HG03439 (cell line): ENCODE measurements at regions not wholly inside any gene's neighbourhood (a gene's known extent, or its start where the extent isn't known, plus 50 kb on each side); places are given as distances from the start of the nearest gene placed in this dataset.
A peak's percentile ranks its signal among the peaks of the same experiment; 100 is the strongest.
"Not testable (repeated sequence)": the region's sequence is repeated elsewhere in the genome, so short reads cannot be mapped to it uniquely, and the experiment has no call there.

ENCODE experiments used
- ATAC-seq: cut with Tn5 transposase; IDR thresholded peaks from one replicate; pipeline ENCODE4 v1.9.1; 2021; ENCODE audit warnings: mild to moderate bottlenecking, moderate library complexity; ENCODE audit not compliant: unreplicated experiment

DNA sequence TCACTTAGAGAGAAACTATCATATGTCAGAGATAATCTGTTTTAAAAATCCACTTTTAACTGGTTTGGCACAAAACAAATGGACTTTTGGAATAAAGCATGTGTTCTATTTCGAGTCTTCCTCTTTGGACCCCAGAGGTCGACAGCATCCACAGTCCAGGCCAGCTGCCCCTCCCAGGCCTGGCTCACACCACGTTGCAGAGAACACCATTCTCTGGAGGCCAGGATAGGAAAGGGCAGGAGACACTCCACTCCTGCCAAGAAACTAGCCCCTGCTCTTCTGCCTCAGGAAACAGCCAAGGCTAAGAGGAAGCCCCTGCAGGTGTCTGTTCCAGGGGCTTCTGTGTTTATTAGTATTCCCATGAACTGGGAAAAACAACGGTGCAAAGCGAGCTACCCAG is 456.6 kb upstream of the ID2 start:
- ATAC-seq = no peak

DNA sequence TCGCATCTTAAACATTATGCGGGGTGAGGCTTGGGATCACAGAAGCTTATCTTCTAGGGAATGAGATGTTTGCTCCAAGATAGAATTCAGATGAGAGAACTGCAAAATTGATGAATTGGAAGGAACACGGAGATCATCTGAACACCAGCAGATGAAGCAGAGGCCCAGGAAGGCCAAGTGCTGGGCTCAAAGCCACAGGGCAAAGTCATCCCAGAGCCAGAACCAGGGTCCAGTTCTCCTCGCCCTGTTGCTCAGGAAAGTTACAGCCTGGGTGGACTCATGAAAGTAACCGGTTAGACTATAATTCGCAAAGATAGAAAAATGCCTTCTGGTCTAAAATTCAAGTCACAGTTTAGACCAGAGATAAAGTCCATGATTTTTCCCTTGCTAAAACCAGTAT is 456.1 kb upstream of the ID2 start:
- ATAC-seq = no peak

DNA sequence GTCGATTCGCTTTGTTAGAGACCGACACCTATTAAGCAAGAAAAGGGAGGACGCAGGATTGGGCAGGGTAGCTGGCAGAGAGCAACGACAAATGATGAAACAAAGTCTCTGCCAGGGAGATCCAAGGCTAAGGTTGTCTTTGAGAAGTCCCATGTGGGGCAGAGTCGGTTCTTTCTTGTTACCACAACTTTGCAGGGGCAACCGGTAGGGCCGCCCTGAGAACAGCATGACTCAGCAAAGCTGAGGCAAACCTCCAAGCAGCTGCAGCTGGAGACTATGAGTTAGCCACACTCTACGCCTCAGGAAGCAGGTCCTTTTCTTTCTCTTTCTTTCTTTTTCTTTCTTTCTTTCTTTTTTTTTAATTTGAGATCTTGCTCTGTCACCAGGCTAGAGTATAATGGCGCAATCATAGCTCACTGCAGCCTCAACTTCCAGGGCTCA is 452.3 kb upstream of the ID2 start:
- peak; percentile 73 for ATAC-seq

DNA sequence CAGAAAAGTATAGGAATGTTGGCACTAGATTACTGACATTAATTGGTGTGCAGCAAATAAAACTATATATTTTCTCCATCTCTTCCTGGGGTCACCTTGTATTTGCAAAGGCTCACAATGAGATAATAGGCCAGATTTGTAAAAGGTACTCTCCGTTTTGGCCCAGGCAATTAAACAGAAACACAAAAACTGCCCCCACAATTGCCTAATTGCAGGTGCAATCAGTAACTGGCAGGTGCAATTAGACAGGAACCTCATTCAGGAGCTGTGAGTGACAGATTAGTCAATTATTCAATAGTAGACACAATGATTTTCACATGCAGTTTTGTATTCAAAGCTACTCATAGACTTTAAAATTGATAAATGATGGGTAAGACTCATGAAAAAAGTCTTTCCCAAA is 451.4 kb upstream of the ID2 start:
- ATAC-seq = no peak

DNA sequence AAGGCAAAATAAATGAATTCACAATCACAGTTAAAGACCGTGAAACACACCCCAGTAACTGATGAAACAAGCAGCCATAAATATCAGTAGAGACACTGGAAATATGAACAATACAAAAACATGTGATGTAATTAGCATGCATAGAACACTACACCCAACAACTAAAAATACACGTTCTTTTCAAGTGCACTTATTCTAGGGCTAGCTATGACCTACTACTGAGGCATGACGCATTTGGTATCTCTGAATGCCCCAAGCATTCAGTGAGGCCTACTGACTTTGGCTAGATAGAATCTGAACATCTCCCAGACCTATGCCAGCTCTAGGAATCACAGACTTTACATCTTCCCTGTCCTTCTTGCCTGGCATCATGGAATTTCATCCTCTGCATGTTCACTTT is 450.0 kb upstream of the ID2 start:
- ATAC-seq = no peak

DNA sequence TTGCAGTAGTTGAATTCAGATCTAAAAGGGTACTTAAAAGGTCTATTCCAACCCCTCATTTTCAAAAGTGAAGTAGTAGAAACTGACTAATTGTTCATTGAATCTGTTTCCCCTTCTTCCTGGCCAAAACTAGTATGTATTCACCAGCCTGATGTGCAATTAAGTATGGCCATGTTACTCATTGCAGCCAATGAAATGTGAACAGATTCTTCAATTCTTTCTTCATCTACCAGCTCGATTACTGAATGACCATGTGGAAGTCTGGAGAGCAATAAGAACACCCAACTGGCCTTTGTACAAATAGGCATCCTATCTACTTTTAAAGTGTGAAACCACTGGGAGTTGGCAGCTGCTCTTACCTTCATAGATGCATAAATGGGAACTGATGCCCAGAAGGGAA is 449.0 kb upstream of the ID2 start:
- ATAC-seq = no peak

DNA sequence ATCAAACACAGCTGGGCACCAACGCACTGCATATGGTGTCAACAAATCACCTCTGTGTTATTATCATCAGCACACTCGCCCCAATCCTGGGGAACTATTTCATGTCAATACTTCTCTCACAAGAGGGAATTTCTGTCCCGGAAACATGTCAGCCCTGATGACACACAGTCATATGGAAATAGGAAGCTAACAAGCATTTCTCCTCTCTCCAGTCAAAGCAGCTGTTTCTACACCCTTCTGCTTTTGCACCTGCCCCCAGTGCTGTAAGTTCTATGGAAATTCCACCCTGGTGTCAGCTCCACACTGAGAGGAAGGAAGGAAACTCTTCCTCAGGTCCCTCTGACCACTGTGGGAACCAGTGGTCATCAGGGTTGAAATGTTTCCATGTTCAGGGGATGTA is 447.6 kb upstream of the ID2 start:
- peak; percentile 35 for ATAC-seq

- ATAC-seq = peak; percentile 95
Measured at GRCh38 chr2:8234757-8235374, 447.0 kb upstream of the ID2 start.

GRCh38 chr2:8235419-8235818 is 446.4 kb upstream of the ID2 start:
- ATAC-seq = no peak

- no peak for ATAC-seq
Measured at GRCh38 chr2:8236391-8236790, 445.5 kb upstream of the ID2 start.

- ATAC-seq = no peak
Measured at GRCh38 chr2:8238521-8239230, 443.2 kb upstream of the ID2 start.

GRCh38 chr2:8239531-8240088 is 442.2 kb upstream of the ID2 start:
- no peak for ATAC-seq

GRCh38 chr2:8241317-8241716 is 440.5 kb upstream of the ID2 start:
- no peak for ATAC-seq

DNA sequence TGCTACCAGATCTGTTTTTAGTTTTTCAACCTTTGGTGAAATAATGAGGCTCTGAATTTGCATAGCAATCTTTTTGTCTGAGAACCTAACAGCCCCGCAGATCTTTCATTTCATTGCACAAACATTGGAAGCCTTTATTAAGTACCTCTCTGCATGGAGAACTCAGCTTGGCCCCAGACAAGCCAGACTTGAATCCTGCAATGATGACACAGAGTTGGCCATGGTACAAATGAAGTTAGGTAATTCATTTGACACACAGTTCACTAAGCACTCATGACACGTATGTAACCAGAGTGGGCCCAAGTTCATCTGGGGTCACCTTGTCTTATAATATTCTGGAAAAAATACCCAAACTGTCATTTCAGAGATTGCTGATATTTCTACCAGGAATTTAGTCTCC is 439.1 kb upstream of the ID2 start:
- ATAC-seq = no peak

- no peak for ATAC-seq
Measured at GRCh38 chr2:8243748-8244400, 438.0 kb upstream of the ID2 start.

- ATAC-seq = no peak
Measured at GRCh38 chr2:8244639-8245038, 437.2 kb upstream of the ID2 start.

DNA sequence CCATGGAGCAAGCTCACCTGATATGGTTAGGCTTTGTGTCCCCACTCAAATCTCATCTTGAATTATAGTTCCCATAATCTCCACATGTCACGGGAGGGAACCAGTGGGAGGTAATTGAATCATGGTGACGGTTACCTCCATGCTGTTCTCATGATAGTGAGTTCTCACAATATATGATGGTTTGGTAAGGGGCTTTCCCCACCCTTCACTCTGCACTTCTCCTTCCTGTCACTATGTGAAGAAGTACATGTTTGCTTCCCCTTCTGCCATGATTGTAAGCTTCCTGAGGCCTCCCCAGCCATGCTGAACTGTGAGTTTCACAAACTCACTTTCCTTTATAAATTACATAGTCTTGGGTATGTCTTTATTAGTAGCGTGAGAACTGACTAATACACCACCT is 435.7 kb upstream of the ID2 start:
- no peak for ATAC-seq

DNA sequence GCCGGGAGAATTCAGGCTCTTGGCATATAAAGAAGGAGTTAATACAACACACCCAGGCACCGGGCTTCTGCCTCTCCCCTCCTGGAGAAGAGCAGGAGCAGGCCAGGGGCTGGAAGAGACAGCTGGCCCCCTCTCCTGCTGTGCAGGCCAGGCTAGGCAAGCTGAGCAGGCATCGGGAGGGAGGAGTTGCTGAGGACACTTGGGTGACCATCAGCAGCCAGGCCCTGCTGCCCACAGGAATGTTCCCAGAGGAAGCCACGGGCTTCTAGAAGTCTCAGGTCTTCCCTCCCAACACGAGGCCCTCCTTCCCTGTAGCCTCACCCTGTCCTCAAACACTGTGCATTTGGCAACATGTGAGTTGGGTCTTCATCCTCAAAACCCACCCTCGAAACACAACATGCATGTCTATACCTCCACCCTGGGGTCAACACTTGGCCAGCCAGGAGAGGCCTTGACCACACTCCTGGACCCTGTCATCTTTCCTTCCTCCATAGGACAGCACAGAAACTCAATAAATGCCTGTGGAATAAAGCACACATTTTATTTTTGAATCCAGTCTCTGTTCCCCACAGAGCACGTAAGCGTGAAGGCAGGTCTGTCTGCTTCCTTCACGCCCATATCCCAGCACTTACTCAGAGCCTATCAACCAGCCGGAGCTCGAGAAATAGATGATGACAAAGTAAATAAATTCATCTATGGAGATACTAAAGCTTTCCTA is 433.8 kb upstream of the ID2 start:
- ATAC-seq = no peak

- no peak for ATAC-seq
Measured at GRCh38 chr2:8248623-8248957, 433.3 kb upstream of the ID2 start.

- no peak for ATAC-seq
Measured at GRCh38 chr2:8249141-8249540, 432.7 kb upstream of the ID2 start.

- no peak for ATAC-seq
Measured at GRCh38 chr2:8249769-8250168, 432.1 kb upstream of the ID2 start.

DNA sequence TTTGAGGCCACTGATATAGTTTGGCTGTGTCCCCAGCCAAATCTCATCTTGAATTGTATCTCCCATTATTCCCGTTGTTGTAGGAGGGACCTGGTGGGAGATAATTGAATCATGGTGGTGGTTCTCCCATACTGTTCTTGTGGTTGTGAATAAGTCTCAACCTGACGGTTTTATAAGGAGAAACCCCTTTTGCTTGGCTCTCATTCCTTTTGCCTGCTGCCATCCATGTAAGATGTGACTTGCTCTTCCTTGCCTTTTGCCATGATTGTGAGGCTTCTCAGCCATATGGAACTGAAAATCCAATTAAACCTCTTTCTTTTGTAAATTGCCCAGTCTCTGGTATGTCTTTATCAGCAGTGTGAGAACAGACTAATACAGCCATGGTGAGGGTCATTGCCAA is 431.6 kb upstream of the ID2 start:
- ATAC-seq = not testable (repeated sequence)
